A549 (cell line): ENCODE measurements at regions not wholly inside any gene's neighbourhood (a gene's known extent, or its start where the extent isn't known, plus 50 kb on each side); places are given as distances from the start of the nearest gene placed in this dataset.

Experiments
- ATAC-seq, 2 experiments: fragments of 200-7000 bp in 1 of 2; fragments of >200 bp in 1 of 2; cut with Nextera tagmentation in 1 of 2; cut with Tn5 transposase in 1 of 2; 3 replicates each; pipeline versions ENCODE4 v1.8.0 to v1.9.1; 2018 to 2020; ENCODE audit warnings: mild to moderate bottlenecking in 1 of 2, moderate library complexity in 1 of 2
- CTCF ChIA-PET: fragments of 300-600 bp; sonication (Branson Sonifier 250); formaldehyde crosslinking; extraction: SDS; loops from one replicate; lab custom pipeline; 2021; ENCODE audit warnings: antibody characterized with exemption, inconsistent platforms; lab: Yijun Ruan, JAX
- POLR2A ChIA-PET: fragments of 350-600 bp; formaldehyde crosslinking; extraction: SDS; loops from one replicate; lab custom pipeline; 2021; ENCODE audit warnings: antibody characterized with exemption, inconsistent platforms; lab: Yijun Ruan, JAX
- DNase-seq, 2 experiments: peaks; one replicate each; pipeline versions ENCODE4 v3.0.0 to v3.0.0-alpha.2; 2011 to 2016; ENCODE audit warnings: low read depth in 1 of 2, low spot score in 1 of 2
- FAIRE-seq: peaks from 2 replicates; lab custom pipeline; 2011; peaks lifted over from hg19 to GRCh38; lab: Jason Lieb, UNC
- H3K27ac ChIP-seq, 2 experiments: fragments of >200 bp; sonication (Bioruptor Twin); formaldehyde crosslinking; 3 replicates each; pipeline ENCODE4 v1.5.1; 2016 to 2017
- H3K4me1 ChIP-seq: fragments of >200 bp; sonication (Bioruptor Twin); formaldehyde crosslinking; 3 replicates; pipeline ENCODE4 v1.6.1; 2016
- H3K4me2 ChIP-seq: fragments of >200 bp; sonication (Bioruptor Twin); formaldehyde crosslinking; 3 replicates; pipeline ENCODE4 v1.6.1; 2016
- H3K4me3 ChIP-seq: fragments of >200 bp; sonication (Bioruptor Twin); formaldehyde crosslinking; 3 replicates; pipeline ENCODE4 v1.5.1; 2016
- H3K9me3 ChIP-seq: fragments of >200 bp; sonication (Bioruptor Twin); formaldehyde crosslinking; 3 replicates; pipeline ENCODE4 v1.6.1; 2016
- CBX2 ChIP-seq: fragments of 200-600 bp; sonication (generic); IDR thresholded peaks from 2 replicates; pipeline ENCODE4 v1.6.1; 2016; ENCODE audit warnings: low read depth, mild to moderate bottlenecking, borderline replicate concordance
- EHF ChIP-seq: fragments of 250-450 bp; sonication (Bioruptor Pico); IDR thresholded peaks from 2 replicates; pipeline ENCODE4 v1.5.0; 2020; ENCODE audit warnings: mild to moderate bottlenecking
- EP300 ChIP-seq, 2 experiments: fragments of >200 bp; sonication (Bioruptor Twin); formaldehyde crosslinking; IDR thresholded peaks; 2 replicates in 1 of 2; 3 replicates in 1 of 2; pipeline ENCODE4 v1.6.1; 2016 to 2017
- FOXS1 ChIP-seq: fragments of 250-450 bp; sonication (Bioruptor Pico); IDR thresholded peaks from 2 replicates; pipeline ENCODE4 v1.5.0; 2020; ENCODE audit warnings: mild to moderate bottlenecking, moderate library complexity
- GATA3 ChIP-seq: IDR thresholded peaks from 2 replicates; pipeline ENCODE4 v1.6.1; 2012; ENCODE audit warnings: borderline replicate concordance
- KDM1A ChIP-seq: fragments of 200-600 bp; sonication (generic); IDR thresholded peaks from 2 replicates; pipeline ENCODE4 v1.6.1; 2016; ENCODE audit warnings: low read depth, mild to moderate bottlenecking
- MAFK ChIP-seq: fragments of 450-650 bp; IDR thresholded peaks from 2 replicates; pipeline ENCODE4 v1.6.1; 2014; ENCODE audit not compliant: partially characterized antibody
- MAX ChIP-seq: IDR thresholded peaks from 2 replicates; pipeline ENCODE4 v1.6.1; 2012
- NFE2L2 ChIP-seq: fragments of 150-350 bp; conservative IDR thresholded peaks from 2 replicates; pipeline ENCODE4 v1.6.1; 2014; ENCODE audit warnings: low read length
- NR3C1 ChIP-seq: fragments of >200 bp; sonication (Bioruptor Twin); formaldehyde crosslinking; IDR thresholded peaks from 3 replicates; pipeline ENCODE4 v1.6.1; 2017
- POLR2A ChIP-seq: IDR thresholded peaks from 2 replicates; pipeline ENCODE4 v1.6.1; 2012; ENCODE audit warnings: mild to moderate bottlenecking, low read length
- RAD21 ChIP-seq, 2 experiments: fragments of >200 bp in 1 of 2; sonication (Bioruptor Twin) in 1 of 2; formaldehyde crosslinking in 1 of 2; IDR thresholded peaks in 1 of 2; conservative IDR thresholded peaks in 1 of 2; 2 replicates in 1 of 2; 3 replicates in 1 of 2; pipeline ENCODE4 v1.6.1; 2012 to 2018; ENCODE audit warnings: inconsistent platforms in 1 of 2
- REST ChIP-seq: fragments of 200-600 bp; sonication (generic); IDR thresholded peaks from 2 replicates; pipeline ENCODE4 v1.6.1; 2016; ENCODE audit warnings: antibody characterized with exemption, mild to moderate bottlenecking, moderate library complexity
- RFX5 ChIP-seq: fragments of 450-650 bp; IDR thresholded peaks from 2 replicates; pipeline ENCODE4 v1.7.1; 2014; ENCODE audit warnings: antibody characterized with exemption, mild to moderate bottlenecking, moderate library complexity
- SMC3 ChIP-seq: fragments of >200 bp; sonication (Bioruptor Twin); formaldehyde crosslinking; IDR thresholded peaks from 3 replicates; pipeline ENCODE4 v1.6.1; 2018; ENCODE audit warnings: inconsistent platforms
- ZFP36 ChIP-seq: fragments of 450-650 bp; IDR thresholded peaks from 2 replicates; pipeline ENCODE4 v1.6.1; 2014; ENCODE audit warnings: borderline replicate concordance; ENCODE audit not compliant: partially characterized antibody
- ZNF302 ChIP-seq: fragments of 250-450 bp; sonication (Bioruptor Pico); IDR thresholded peaks from 2 replicates; pipeline ENCODE4 v1.9.0; 2021; ENCODE audit warnings: inconsistent platforms, mild to moderate bottlenecking, moderate library complexity
- ZSCAN20 ChIP-seq: fragments of 250-450 bp; sonication (Bioruptor Pico); IDR thresholded peaks from 2 replicates; pipeline ENCODE4 v1.8.0; 2022; ENCODE audit warnings: mild to moderate bottlenecking, moderate library complexity
- WGBS: methylation state at CpG from one replicate; pipeline ENCODE4 v1.1.6; 2017; ENCODE audit errors: missing lambda C conversion rate; 5-methylcytosine and 5-hydroxymethylcytosine counted together
- TF ChIP-seq, protein P1 (sequence below): fragments of >200 bp; sonication (Bioruptor Twin); formaldehyde crosslinking; IDR thresholded peaks from 3 replicates; pipeline ENCODE4 v1.6.1; 2016
- TF ChIP-seq, protein P2 (sequence below): IDR thresholded peaks from 2 replicates; pipeline ENCODE4 v1.6.1; 2012; ENCODE audit warnings: low read depth, borderline replicate concordance
- TF ChIP-seq, protein P3 (sequence below): fragments of 250-450 bp; sonication (Bioruptor Pico); IDR thresholded peaks from 2 replicates; pipeline ENCODE4 v1.5.0; 2020; ENCODE audit warnings: low read depth, mild to moderate bottlenecking, moderate library complexity
- TF ChIP-seq, protein P4 (sequence below): IDR thresholded peaks from 2 replicates; pipeline ENCODE4 v1.6.1; 2012

DNA sequence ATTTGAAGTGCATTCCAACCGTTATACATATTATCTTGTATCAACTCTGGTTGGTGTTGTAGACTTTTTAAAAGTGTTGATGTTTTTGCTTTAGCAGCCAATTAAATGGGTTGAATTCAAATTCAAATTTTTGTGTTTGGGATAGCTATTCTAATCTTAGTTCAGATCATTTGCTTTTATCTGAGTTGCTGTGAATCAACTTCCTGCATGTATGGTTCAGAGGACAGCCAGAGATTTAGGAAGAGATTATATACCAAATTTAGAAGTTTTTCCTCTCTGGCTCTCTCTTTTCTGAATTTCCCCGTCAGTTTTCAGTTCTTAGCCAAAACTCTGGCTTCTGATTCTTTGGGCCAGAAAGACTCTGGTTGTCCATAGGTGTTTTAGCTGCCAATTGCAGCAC, 415.5 kb downstream of the NUF2 start:
- WGBS = 5% methylated on average over 2 of the region's 2 CpGs
- no peak overlapping the region for H3K4me3 ChIP-seq
- TF ChIP-seq ZSCAN20 (CRISPR knock-in tag) (no peak), ZFP36 (no peak), POLR2A (no peak)
- TF ChIP-seq, protein P1, sequence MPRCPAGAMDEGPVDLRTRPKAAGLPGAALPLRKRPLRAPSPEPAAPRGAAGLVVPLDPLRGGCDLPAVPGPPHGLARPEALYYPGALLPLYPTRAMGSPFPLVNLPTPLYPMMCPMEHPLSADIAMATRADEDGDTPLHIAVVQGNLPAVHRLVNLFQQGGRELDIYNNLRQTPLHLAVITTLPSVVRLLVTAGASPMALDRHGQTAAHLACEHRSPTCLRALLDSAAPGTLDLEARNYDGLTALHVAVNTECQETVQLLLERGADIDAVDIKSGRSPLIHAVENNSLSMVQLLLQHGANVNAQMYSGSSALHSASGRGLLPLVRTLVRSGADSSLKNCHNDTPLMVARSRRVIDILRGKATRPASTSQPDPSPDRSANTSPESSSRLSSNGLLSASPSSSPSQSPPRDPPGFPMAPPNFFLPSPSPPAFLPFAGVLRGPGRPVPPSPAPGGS = no peak
- ATAC-seq = no peak
- DNase-seq = no peak
- CTCF ChIA-PET = interaction anchor here (0.7 kb wide), 1 partner anchor 12 kb away, joined by 3 read pairs; no protein-coding TSS in a partner anchor
- H3K27ac ChIP-seq = no peak overlapping the region
- no peak for FAIRE-seq
- POLR2A ChIA-PET = no interaction called here
- no peaks in the 10 kb centered on the region for H3K9me3 ChIP-seq
- no peaks in the 10 kb centered on the region for H3K4me1 ChIP-seq
- no peak overlapping the region for H3K4me2 ChIP-seq

- Histone ChIP-seq H3K27ac (no peak overlapping the region), H3K4me2 (no peak overlapping the region), H3K9me3 (0 out of 3 replicates have a peak, but pooled peaks cover 4% of the 10 kb centered on the region), H3K4me1 (no peaks in the 10 kb centered on the region), H3K4me3 (no peak overlapping the region)
- POLR2A ChIA-PET = no interaction called here
- no peak for FAIRE-seq
- no peak for ATAC-seq
- DNase-seq = no peak
- CTCF ChIA-PET = no interaction called here
- 0% methylated on average over 2 of the region's 2 CpGs for WGBS
- no peak for TF ChIP-seq ZSCAN20 (CRISPR knock-in tag)
- no peak for TF ChIP-seq FOXS1 (CRISPR knock-in tag)
These were observed 422.6 kb downstream of the NUF2 start for GRCh38 chr1:163744301-163744887.

DNA sequence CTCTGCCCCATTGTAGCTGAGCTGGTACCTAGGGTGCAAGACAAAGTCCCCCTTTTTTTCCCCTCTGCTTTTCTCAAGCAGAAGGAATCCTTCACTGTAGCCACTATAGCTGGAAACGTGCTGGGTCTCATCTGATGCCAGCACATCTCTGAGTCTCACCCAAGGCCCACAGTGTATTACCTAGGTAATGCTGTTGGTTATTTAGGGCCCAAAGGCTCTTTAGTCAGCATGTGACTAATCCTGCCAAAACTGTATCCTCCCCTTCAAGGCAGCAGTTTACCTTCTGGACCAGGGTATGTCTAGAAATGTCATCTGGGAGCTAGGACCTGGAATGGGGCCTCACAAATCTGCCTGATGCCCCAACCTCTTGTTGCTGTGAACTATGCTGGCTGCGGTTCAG, 423.4 kb downstream of the NUF2 start:
- no peak for DNase-seq
- no peak for ATAC-seq

DNA sequence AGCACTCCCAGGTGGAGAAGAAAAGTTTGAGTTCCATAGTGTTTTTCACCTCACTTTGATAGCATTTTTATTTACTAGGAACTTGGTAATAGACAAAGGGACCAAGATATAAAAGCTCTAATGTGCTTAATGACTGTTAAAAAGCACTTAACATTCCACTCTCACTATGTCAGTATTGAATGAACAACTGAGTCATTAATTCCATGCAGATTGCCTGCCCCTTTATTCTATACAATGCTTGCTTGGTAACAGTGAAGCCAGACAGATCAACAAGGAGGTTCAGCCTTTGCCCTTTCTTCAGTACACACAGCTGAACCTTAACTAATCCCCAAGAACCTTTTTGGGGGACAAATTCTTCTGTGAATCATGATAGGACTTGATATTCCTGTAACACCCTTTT, 425.5 kb downstream of the NUF2 start:
- CTCF ChIA-PET = no interaction called here
- FAIRE-seq (no peak), ATAC-seq (no peak), DNase-seq (no peak)
- POLR2A ChIA-PET = no interaction called here
- TF ChIP-seq, protein P2, sequence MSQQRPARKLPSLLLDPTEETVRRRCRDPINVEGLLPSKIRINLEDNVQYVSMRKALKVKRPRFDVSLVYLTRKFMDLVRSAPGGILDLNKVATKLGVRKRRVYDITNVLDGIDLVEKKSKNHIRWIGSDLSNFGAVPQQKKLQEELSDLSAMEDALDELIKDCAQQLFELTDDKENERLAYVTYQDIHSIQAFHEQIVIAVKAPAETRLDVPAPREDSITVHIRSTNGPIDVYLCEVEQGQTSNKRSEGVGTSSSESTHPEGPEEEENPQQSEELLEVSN = no peak
- TF ChIP-seq EHF = no peak
- TF ChIP-seq SMC3 = no peak
- TF ChIP-seq NFE2L2 = no peak
- TF ChIP-seq MAX = no peak
- TF ChIP-seq NR3C1 = no peak
- no peak for TF ChIP-seq REST
- TF ChIP-seq GATA3 = no peak
- no peak for TF ChIP-seq EP300 (IDR thresholded peaks at IDR 0.05)
- no peak for TF ChIP-seq KDM1A
- TF ChIP-seq, protein P3, sequence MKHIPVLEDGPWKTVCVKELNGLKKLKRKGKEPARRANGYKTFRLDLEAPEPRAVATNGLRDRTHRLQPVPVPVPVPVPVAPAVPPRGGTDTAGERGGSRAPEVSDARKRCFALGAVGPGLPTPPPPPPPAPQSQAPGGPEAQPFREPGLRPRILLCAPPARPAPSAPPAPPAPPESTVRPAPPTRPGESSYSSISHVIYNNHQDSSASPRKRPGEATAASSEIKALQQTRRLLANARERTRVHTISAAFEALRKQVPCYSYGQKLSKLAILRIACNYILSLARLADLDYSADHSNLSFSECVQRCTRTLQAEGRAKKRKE (CRISPR knock-in tag) = no peak
- no peak for TF ChIP-seq MAFK
- no peak for TF ChIP-seq RAD21 (conservative IDR thresholded peaks at IDR 0.05 in 1 of 2, IDR thresholded peaks at IDR 0.05 in 1 of 2)
- TF ChIP-seq, all 56 proteins: peak for 0
- Histone ChIP-seq H3K27ac (no peak overlapping the region), H3K4me3 (no peak overlapping the region), H3K9me3 (0 out of 3 replicates have a peak, but pooled peaks cover 4% of the 10 kb centered on the region), H3K4me1 (no peaks in the 10 kb centered on the region), H3K4me2 (no peak overlapping the region)

More for the DNA sequence above, 423.4 kb downstream of the NUF2 start:
- 0% methylated on average over 2 of the region's 2 CpGs for WGBS
- Histone ChIP-seq H3K27ac (no peak overlapping the region), H3K4me1 (no peaks in the 10 kb centered on the region), H3K4me3 (no peak overlapping the region), H3K4me2 (no peak overlapping the region), H3K9me3 (0 out of 3 replicates have a peak, but pooled peaks cover 4% of the 10 kb centered on the region)
- no peak for FAIRE-seq
- TF ChIP-seq, protein P4, sequence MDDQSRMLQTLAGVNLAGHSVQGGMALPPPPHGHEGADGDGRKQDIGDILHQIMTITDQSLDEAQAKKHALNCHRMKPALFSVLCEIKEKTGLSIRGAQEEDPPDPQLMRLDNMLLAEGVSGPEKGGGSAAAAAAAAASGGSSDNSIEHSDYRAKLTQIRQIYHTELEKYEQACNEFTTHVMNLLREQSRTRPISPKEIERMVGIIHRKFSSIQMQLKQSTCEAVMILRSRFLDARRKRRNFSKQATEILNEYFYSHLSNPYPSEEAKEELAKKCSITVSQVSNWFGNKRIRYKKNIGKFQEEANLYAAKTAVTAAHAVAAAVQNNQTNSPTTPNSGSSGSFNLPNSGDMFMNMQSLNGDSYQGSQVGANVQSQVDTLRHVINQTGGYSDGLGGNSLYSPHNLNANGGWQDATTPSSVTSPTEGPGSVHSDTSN = no peak
- TF ChIP-seq RFX5 = no peak
- no peak for TF ChIP-seq CBX2
- TF ChIP-seq ZNF302 = no peak
- ChIA-PET CTCF (no interaction called here), POLR2A (no interaction called here)
